Suppressor macrophage treated with lipopolysaccharide for 4 hours (primary cell): ENCODE measurements at regions not wholly inside any gene's neighbourhood (a gene's known extent, or its start where the extent isn't known, plus 50 kb on each side); places are given as distances from the start of the nearest gene placed in this dataset.

Experiments
- DNase-seq: peaks from one replicate; pipeline ENCODE4 v3.0.0-alpha.2; 2020

GRCh38 chr11:134538742-134539141 lies 126.7 kb upstream of the B3GAT1 start:
- DNase-seq = no peak

GRCh38 chr11:134537941-134538340 lies 125.9 kb upstream of the B3GAT1 start:
- DNase-seq = no peak

DNA sequence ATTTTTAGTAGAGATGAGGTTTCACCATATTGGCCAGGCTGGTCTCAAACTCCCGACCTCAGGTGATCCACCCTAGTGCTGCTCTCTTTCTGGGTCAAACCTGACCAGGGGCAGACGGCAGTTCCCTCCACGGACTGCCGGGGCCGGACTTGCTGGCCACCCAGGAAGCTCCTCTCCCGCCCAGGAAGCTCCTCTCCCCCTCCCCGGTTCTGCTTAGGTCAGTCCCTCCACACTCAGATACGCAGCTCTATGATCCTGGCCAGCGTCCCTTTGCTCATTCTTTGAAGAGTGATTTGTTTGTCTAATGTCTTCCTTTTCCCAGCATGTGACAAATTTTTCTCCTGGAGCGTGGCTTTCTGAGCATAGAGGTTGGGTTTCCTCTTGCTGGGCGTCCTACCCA lies 125.3 kb upstream of the B3GAT1 start:
- DNase-seq = no peak

DNA sequence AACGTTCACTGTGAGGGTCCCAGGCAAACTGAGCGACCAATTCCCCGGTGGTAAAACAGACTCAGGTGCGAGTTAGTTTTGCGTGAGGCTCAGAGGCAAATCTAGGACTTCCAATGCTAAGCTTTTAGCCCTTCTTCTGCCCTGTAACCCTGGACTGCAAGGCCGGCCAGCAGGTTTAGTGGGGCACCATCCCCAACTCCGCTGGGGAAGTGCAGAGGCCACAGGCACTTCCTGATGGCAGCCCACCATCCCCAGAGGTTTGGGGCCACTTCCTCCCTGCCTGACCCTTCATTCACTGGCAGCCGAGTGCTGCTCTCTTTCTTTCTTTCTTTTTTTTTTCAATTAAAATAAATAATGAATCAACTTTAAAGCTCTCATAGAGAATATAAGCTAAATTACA lies 124.6 kb upstream of the B3GAT1 start:
- DNase-seq = no peak

DNA sequence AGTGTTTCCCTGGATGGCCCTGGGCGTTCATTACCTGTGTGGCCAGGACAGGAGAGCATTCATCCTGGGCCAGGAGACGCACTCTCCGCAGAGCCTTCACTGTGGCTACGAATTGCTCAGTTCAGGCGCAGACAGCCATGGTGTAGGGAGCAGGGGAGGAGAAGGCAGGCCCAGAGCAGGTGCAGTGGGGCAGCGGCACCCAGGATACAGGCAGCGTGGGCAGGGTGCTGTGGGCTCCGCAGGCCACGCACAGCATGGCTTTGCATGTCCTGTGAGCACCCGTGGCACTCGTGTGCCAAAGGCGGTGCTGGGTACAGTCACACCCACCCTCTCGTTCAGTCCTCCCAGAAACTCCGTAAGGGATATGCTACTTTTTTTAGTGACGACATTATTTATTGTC lies 124.2 kb upstream of the B3GAT1 start:
- no peak for DNase-seq

GRCh38 chr11:134535029-134536025 lies 123.3 kb upstream of the B3GAT1 start:
- DNase-seq = no peak

DNA sequence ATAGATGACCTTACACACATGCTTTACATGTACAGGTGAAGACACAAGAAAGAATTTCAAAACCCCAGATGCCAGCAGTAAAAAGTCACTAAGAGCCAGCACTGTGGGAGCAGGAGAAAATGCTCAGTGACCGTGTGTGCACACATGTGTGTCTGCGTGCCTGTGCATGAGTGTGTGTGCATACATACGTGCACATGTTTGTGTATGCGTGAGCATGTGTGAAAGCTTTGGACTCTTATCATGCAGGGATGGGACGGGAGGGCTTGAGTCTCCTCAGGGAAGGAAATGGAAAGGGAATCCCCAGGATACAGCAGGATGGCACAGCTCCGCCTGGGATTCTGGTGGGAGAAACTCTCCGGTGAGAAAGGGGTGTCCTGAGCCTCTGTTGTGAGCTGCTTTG lies 121.5 kb upstream of the B3GAT1 start:
- DNase-seq = no peak

DNA sequence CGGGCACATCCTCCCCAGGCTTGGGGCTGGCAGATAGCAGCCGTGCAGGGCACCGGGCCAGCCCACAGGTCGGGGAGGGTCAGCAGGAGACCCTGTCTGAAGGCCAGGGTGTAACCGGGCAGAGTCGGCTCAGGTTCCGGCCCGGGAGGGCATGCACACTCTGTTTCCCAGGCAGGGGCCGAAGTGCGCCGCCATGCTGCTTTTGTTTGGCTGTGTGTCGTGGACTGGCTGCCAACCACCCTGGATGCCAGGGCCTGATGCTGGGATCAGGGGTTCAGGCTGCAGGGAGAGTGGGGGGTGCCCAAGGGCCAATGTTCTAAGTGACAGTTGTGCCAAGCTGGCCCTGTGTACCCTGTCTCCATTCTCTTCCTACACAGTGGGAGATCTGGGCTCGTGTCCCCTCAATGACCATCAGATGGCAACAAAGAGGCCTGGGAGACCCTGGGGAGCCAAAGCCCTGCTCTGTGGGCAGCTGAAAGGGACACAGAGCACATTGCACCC lies 120.9 kb upstream of the B3GAT1 start:
- DNase-seq = no peak

DNA sequence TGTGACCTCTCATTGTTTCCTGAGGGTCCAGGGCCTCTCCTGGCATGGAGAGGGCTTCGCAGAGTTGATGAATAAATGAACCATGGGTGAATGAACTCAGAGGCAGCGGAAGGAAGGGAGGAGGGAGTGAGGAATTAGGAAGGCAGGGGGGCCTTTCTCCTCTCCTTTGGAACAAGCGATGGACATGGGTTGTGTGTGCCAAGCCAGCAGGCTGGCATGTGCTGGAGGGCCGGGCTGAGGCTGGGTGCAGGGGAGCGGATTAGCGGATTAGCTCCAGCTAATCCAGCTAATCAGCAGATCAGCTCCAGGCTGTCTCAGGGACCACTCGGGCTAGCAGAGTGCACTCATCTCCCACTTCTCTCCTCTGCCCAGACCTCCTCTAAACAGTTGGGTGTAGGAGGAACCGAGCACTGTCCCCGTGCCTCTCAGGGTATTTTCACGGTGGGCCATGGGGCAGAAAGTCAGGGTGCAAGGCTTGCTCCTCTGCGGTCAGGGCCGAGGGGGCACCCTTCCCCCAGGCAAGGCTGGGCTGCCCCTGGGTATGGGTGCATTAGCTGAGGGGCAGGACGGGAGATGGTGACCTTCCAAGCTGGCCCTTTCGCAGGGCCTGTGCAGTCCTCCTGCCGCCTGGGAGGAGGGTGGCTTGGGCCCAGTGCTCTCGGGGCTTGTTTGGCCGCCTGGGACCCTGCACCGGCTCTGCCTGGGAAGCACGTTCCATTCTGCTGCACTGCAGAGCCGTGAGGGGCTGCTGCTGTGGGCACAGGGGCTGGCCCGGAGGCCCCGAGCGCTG lies 120.3 kb upstream of the B3GAT1 start:
- no peak for DNase-seq

DNA sequence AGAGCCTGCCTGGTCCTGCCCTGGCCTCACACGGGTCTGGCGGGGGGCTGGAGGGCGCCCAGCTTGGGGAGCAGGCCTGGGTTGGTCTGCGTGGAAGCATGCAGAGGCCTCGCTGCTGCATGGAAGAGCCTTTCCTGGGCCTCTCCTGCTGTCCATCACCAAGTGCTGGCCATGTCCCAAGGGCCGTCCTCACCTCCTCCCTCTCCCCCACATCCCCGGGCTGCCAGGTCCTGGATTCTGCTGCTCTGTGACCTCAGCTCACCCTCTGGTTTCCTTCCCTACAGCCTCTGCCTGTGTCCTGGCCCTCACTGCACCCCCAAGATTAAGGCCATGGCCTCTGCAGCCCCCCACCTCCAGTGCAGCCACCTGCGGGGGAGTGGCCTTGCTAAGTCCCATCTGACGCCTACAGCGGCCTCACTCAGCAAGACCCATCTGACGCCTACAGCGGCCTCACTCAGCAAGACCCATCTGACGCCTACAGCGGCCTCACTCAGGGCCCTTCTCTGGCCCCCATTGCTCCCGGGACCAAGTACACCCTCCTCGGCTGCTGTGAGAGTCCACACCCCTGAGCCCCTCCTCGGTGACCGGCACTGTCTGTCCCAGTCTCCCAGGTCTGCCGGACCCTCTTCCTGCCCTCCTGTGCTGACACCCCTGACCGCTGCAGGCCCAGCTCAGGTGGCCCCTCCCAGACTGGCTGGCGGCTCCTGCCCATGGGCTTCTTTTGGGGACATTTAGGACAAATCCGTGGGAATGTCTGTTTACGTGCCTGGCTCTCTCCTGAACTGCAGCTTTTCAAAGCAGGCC lies 119.5 kb upstream of the B3GAT1 start:
- no peak for DNase-seq

DNA sequence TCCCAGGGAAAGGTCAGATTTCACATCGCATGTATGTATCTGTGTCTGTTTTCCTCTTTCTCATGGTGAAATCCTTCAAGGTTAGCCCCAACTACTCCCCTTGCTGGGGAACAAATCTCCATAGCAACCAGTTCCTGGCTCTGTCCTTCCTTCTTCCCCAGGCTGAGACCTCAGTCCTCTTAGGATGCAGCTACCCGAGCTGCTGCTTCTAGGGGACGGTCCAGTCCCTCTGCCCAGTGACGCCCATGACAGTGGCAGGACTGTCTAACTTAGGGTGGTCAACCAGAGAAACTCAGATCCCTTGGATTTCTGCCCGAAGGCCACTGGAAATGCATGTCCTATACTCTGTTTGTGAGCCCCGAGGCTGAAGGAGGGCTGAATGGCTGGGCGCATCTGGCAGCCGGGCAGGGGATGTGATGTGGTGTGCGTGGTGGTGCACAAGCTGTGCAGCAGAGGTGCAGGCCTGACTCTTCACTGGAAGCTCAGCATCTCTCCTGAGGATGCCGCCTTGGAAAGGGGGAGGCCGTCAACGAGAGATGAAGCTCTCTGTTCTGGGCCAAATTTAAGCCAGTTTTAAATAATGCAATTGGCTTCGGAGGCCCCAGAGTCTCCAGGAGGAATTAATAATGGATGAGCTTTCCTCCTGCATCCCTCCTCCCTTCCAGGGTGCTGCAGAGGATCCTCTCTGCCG lies 118.7 kb upstream of the B3GAT1 start:
- DNase-seq = no peak

- DNase-seq = no peak
Observed at GRCh38 chr11:134529212-134530096, 117.4 kb upstream of the B3GAT1 start.

DNA sequence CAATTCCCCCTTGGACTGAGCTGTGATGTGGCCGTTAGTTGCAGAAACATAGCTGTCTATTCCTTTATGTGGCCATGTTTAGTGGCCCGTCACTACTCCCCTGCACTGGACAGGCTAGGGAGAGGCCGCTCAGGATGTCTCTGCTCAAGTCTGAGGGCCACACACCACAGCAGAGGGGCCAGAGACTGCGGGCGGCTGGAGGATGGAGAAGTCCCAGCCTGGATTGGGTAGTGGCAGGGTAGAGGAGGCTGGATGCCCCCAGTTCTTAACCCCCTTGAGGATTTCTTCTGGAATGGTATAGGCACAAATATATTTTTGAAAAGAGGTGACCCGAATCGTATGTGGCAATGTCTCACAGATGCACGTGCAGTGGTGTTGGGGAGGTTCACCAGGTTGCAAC lies 116.4 kb upstream of the B3GAT1 start:
- DNase-seq = no peak

- no peak for DNase-seq
Observed at GRCh38 chr11:134527382-134528243, 115.6 kb upstream of the B3GAT1 start.

GRCh38 chr11:134524896-134525845 lies 113.1 kb upstream of the B3GAT1 start:
- DNase-seq = no peak

DNA sequence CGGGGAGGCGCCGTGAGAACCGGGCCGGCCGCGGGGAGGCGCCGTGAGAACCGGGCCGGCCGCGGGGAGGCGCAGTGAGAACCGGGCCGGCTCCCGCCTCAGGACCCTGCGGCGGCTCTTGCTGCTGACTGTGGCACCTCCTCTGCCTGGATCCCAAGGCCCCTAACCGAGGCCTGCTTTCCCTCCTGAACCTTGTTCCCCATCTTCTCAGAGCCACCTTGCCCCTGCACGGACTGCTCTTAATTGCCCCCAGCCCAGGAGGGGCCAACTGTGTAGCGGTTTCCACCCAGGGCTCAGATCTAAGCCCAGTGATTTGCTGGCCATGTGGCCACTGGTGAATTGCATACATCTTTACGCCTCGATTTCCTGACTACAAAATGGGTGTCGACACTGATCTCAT lies 112.2 kb upstream of the B3GAT1 start:
- no peak for DNase-seq

DNA sequence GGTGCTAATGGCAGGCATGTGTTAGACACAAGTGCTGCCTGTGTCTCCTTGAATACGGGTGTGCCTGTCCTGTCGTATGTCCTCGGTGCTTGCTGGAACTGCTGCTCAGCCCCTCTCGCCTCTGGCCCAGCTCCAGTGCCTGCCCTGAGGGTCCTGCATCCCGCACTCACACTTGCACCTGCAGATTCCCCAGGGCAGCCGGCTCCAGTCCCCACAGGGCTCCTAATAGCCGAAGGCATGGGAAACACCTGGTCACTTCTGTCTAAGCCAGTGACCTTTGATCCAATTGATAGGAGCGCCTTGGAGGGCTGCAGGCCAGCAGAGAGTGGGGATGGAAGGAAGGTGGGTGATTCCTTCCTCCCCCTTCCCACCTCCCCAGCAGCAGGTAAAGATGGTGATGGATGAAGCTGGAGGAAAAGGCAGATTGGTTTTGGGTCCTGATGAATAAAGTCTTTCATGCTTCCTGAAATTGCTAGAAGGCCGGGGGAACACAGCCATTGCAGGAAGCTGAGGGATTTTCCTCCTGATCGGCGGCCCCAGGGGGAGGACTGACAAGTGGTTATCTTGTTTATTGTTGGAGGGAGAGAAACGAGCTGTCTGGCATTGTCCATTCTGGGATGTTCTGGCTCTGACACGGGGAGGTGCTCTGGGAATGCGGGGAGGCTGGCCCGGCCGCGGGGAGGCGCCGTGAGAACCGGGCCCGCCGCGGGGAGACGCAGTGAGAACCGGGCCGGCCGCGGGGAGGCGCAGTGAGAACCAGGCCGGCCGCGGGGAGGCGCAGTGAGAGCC lies 110.9 kb upstream of the B3GAT1 start:
- no peak for DNase-seq
